T-helper 1 cell treated with Interleukin-12 subunit alpha and Interleukin-12 subunit beta and Interleukin-4 antibody, amounts not matched to agents 30 ng/mL and 1 ng/mL, for 36 hours (primary cell): ENCODE measurements at regions not wholly inside any gene's neighbourhood (a gene's known extent, or its start where the extent isn't known, plus 50 kb on each side); places are given as distances from the start of the nearest gene placed in this dataset.

ENCODE experiments used
- intact Hi-C: fragments of 100-400 bp; cut with micrococcal nuclease; formaldehyde crosslinking; loops from one replicate; pipeline ENCODE4 v1.15.1; 2024

DNA sequence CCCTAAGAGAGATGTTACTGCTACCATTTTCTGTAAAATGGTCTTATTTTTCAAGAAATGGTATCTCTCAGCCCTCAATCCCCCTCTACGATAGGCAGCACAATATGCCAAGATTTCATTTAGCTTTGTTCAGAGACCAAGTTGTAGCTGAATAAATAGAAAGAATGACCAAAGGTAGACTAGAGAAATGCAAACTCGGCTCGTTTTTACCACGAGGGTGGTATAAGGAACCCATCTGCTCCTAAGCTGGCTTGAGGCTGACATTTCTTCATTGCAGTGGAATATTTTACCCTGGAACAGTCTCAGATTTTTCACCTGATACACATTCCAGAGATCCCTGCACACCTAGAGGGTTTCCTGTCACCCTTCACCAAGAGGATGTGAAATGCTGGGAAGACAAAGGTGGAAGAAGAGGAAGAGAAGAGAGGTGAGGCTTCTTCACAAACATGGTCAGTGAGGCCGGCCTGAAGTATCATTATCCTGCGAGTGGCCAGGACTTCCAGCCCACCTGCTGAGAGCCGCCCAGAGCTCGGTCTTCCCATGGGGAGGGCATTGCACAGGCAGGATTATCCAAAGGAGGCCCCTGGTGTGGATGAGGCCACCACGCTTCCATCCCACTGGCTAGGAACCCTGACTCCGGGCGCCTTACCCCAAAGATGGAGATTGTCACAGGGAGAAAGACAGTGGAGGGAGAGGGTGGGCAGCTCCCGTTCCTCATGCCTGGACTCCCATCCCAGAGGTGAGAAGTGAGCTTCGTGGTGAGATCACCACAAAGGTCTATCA, 57.1 kb upstream of the AFDN start:
- intact Hi-C loops = no loop called here

DNA sequence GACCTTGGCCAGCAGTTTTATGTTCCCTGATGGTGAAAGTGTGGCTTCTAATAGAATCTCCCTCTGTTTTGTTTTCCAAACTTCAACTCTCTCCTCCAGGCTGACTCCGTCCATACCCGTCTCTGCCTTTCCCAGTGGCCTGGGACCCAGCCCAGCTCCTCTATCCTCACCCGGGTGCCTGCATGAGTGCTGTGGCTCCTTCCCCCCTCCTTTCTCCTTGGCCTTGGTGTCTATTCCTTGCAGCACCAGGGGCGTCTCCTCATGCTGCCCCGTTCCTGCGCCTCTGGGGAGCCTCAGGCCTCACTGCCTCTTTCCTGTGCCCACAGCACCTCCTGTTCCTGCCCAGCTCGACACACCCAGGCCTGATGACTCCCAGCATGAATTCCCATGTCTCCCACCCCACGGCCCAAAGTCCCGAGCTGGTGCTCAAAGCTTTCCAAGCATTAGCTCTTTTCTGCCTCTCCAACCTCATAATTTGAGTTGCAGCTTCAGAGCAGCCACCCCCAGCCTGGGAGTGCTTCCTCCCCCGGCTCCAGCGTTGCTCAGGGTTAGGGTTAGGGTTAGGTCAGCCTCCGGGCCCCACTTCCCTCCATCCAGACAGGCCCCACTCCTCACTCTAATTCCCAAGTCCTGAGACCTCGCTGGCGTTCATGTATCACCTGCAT, 56.3 kb upstream of the AFDN start:
- intact Hi-C loops = no loop called here

DNA sequence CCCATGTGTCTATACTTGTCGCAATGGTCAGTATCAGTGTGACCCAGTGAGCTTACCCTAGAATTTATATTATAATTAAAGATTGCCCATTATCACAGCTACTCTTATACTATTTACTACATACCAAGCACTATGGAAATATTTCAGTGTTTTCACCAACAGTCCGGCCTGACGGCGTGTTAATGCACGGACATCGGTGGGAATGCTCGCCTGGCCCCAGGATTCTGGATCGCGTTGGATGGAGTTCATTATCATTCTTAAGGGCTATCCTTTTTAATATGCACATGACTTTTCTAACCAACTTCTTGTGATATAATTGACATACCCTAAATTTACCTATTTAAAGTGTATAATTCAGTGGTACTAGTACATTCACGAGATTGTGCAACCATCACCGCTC, 51.8 kb upstream of the AFDN start:
- intact Hi-C loops = no loop called here

DNA sequence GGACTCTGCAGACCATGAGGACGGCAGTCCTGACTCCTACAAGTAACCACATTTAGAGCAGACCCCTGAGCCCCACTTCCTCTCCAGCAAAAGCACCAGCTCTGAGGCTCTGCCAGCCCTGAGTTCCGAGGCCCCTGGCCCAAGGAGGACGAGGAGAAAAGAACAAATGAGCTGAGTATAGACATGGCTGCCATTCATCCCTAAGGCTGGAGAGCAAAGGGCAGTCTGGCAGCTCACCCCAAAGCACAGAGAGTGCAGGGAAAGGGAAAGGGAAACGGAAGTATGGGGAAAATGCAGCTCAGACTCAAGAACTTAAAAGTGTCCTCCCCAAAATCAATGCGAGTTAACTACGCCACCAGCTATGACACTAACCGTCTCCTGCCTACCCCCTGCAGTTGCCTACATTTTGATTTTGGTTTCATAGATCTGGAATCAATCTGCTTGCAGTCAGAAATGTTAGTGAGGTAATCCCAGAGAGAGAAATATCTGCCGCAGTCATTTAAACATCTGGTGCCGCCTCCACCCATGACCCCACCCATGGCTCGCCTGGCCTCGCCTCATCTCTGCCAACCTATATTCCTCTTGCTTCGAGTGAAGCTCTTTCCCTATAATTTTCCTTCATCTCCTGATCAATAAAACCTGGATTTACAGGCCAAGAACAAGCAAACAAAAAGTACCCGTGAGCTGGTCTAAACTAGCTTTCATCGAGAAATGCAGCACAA, 49.6 kb upstream of the AFDN start:
- intact Hi-C loops = no loop called here
